GM18868 (cell line): ENCODE measurements at regions not wholly inside any gene's neighbourhood (a gene's known extent, or its start where the extent isn't known, plus 50 kb on each side); places are given as distances from the start of the nearest gene placed in this dataset.
A peak's percentile ranks its signal among the peaks of the same experiment; 100 is the strongest.
"Not testable (repeated sequence)": the region's sequence is repeated elsewhere in the genome, so short reads cannot be mapped to it uniquely, and the experiment has no call there.

Experiments used
- ATAC-seq: cut with Tn5 transposase; IDR thresholded peaks from one replicate; pipeline ENCODE4 v1.9.1; 2021; ENCODE audit warnings: mild to moderate bottlenecking, moderate library complexity; ENCODE audit not compliant: unreplicated experiment

DNA sequence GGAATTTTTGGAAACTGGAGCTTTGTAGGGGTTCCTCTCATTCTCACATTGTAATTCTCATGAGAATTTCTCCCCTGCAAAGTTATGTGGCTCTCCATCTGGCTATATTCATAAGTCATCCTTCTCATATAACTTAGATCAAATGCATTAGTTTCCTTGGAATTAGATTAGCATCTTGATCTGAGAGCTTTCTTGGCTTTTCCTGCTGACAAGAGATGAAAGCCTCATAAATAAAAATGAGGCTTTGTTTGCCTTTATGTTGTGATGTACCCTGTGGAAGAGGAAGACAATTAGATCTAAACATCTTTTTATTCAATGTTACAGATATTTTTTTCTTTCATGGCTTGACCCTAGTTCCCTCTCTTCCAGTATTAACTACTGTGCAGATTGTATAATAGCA, 165.4 kb upstream of the ZPLD1 start:
- no peak for ATAC-seq

DNA sequence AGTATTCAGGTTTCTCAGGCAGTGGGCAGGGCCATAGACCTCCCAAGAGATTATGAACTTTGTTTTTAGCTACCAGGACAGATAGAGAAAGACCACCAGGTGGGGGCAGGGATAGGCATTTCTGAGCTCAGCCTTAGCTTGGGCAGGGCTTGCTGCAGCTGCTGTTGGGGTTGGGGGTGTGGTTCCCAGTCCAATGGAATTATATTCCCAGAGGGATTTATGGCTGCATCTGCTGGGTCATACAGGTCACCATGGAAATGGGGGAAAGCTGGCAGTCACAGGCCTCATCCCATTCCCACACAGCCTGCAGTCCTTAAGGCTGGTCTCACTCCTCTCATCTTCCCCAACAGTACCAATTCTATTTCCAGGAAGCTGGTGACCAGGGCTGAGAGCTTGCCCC, 144.6 kb upstream of the ZPLD1 start:
- ATAC-seq, result no peak

DNA sequence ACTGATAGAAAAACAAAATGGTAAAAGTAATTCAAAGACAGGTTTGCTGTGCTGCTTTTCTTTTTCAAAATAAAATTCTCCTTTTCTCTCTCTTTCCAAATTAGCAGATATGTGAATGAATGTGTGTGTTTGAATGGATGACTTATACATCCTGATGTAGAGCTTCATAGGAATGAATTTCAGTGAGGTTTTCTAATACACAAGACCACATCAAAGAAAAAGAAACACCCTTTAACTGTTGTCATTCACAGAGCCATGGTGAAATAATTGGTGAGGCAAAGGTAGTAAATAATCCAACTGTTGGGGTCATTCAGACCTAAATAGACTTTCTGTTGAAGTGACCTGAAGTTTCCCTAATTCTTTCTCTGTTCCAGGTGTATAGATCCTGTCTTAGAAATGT, 139.1 kb upstream of the ZPLD1 start:
- ATAC-seq, result no peak

DNA sequence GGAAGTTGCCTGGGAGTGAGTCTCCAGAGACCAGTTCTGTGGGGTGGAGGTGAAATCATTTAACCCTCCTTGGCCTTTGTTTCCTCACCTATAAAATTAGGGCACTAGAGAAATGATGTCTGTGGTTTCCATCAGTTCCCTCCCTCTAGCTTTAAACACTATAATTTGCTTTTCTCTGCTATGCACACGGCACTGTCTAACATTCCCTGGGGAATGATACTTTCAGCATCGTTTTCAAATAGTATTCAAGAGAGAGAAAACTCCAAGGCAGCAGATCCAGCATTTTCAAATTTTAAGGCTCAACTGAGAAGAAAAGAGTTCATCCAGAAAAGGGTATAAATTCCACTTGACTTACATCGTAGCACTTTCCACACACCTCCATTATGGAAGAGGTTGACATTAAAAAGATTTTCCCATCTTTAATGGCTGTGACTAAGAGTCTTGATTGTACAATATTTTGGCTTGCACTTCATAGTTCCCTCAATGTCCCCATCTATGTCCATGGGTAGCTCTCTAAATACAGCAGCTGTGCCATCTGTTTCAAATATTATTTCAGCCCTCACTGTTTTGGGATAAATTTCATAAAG, 137.7 kb upstream of the ZPLD1 start:
- ATAC-seq, result no peak

DNA sequence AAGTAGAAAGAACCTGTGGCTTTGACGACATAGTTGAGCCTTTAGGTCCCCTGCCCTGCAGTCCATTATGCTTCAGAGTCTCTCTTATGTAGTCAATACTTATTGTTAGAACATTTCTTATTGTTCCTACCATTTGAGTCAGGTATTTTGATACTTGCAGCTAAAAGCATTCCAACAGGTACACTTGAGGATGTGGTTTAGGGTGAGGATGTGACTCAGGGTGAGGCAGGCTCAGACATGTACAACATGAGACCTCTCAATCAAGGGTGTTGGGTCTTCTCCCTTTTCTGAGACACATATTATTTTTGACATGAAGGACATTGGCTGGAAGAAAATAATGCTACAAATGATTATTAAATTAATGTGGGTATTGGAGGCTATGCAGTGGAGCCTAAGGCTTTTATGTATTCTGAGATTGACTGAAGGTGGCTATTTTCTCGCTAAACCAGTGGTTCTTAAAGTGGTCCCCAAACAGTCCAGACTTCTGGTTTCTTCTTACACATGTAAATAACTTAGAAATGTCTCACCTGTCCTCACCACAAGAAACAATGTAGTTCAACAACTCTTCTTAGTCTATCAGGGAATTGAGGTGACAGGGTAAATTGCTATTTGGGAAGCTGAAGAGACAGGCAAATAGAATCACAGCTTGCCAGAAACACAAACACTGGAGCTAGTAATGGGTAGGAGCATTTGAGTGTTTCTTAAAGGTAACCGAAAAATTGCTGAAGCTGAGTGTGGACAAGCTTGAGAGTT, 135.5 kb upstream of the ZPLD1 start:
- peak; percentile 38 for ATAC-seq

DNA sequence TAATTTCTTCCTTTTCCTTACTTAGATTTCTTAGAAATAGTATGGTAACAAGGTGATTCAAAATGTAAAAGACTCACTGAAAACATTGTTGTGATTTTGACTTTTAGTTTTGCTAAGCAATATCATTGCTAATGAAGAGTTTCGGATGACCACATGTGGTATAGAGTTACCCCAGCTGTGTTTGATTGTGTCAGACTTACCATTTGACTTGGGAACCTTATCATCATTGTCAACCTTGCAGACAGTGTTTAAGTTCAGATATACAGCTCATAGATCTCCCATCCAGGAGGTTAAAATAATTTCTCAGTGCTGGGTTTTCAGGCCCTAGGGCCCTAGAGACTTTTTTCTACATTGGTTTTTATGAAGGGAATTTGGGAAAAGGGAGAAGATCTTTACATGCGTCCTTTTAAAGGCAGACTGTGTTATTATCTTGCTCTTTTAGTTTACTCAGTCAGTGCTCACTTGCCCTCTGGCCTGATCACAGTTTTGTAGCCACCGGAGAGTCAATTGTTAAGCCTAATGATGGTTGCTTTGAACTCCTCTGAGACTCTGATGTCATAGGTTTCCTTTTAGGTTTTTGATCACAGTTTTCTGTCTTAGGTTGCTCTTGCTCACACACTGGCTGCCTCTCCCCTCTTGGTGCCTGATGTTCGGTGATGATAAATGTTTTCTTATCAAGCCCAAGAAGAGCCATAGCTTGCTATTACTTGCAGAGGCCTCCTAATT, 133.5 kb upstream of the ZPLD1 start:
- ATAC-seq, result peak; percentile 65

DNA sequence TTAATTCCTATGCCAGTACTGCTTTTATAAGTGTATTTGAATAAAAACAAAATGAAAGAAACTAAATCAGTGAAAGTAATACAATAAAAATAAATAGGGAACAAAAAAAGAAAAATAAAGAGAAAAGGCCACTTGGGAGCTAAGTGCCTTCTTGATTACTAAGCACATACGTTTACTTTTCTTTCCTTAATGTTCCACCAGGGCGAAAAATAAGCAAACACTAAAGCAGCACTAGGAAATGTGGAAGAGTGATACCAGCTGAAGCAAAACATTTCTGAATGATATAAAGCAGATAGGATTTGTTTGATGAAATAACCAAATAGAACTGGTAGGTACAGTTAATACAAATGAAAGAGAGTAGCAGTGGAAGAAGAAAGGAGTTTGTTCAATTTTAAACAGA, 132.8 kb upstream of the ZPLD1 start:
- no peak for ATAC-seq

DNA sequence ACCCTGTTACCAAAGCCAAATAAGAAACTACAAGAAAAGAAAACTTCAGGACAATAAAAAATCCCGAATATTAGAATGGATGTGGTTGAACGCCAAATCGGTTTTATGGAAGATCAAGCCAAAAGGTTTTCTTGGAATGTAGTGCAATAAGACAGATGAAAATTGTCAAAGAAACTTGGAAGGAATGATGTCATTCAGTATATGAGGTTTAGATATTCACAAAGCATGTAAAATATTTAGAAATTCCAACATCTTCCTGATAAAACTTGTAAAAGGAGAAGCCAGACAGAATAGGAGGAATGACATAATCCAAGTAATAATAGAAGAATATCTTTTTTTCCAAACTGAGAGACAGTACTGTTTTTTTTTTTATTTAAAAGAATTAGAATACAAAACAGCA, 130.3 kb upstream of the ZPLD1 start:
- no peak for ATAC-seq

DNA sequence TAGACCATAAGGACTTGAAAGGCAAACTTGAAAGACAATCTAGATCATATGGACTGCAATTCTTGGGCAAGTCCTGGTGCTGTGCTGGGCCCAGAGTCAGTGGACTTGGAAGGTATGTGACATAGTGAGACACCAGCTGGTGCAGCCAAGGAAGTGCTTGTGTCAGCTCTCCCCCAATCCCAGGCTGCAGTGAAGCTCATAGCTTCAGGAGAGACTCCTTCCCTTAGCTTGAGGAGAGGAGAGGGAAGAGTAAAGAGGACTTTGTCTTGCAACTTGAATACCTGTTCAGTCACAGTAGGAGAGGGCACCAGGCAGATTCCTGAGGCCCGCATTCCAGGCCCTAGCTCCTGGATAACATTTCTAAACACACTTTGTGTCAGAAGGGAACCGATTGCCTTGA, 127.4 kb upstream of the ZPLD1 start:
- no peak for ATAC-seq

DNA sequence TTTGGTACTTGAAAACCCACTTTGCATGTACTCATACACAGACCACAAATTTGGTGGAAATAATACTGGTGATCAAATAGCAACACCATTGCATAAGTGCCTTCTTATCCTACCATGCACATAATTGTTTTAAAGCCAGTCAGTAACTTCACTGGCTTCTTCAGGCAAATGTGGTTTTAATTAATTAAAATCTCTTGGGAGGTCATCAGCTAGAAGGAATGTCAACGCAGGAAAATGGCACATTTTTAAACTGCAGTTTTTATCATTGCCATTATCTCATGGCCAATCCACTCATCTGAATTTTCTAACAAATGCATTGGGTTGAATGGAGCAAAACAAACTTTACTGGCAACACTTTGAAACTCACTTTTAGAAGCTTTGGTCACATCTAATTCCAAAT, 105.7 kb upstream of the ZPLD1 start:
- no peak for ATAC-seq

DNA sequence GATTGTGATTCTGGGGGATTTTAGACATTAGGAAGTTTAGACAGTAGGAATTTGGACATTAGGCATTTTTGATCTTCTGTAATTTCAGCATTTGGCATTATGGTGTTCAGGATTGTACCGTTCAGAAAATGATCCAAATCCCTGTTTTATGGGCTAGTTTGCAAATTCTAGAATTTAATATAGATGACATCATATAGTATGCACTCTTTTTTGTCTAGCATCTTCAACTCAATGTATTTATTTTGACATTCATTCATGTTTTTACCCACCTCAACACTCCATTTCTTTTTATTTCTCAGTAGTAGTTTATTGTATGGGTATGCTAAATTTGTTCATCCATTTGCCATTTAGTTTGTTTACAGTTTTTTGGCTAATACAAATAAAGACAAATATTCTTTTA, 105.3 kb upstream of the ZPLD1 start:
- ATAC-seq, result no peak

DNA sequence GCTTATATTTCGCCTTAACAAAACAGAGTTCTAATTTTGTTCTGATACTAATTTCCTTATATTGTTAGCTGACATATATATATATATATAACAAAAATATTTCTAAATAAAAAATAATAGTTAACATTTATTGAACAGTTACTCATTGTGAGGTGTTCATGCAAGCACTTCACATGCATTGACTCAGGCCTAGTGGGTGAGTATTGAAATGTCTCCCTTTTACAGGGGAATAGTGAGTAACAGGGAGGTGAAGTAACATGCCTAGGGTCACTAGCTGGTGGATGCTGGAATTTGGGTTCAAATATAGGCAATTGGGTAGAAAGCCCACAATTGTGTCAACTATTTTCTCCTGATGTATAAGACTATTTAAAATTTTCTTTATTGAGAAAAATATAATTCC, 102.6 kb upstream of the ZPLD1 start:
- no peak for ATAC-seq

DNA sequence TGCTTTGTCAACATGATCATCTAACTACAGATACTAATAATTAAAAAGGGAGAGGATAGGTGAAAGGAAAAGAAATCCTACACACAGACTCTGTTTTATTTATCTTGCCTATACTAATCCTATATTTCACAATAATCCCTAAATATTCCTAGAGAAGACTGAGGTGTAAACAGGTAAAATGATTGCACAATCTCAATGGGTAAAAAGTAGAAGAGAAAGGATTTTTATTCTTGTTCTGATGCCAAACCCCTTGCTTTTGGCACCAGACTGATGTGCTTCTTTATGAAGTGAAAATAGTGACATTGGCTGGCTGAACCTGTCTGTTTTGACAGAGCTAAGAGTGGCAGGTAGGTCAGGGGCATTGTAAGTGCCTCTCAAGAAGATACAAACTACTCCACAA, 101.9 kb upstream of the ZPLD1 start:
- ATAC-seq, result no peak

DNA sequence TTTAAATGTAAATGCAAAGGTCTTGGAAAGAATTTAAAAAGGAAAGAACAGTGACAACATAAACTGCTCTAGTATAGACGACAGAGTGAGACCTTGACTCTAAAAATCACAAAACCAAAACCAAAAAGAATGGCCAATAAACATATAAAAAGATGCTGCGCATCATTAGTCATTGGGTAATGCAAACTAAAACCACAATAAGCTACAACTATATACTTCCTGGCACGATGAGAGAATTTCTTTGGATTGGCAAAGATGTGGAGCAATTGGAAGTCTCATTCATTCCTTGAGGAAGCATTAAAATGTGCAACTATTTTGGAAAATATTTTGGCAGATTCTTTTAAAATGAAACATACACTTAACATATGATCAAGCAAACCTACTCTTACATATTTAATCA, 98.7 kb upstream of the ZPLD1 start:
- no peak for ATAC-seq

DNA sequence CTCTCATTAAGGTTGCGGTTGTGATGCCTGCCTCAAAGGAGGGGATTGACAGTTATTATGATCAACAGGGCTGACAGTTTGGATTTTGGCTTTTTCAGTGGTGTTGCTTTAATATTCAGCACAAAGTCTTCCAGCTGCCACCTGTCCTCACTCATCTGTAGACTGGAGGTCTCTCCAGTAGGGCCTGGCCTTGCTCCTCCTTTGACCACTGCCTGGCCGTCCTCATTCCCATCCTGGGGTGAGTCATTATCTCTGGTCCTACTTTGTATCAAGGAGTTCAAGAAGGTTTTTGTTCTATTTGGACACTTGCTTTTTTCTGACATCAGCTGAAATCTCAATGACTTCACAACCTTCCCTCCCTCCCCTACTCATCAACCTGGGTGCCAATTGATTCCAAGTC, 95.1 kb upstream of the ZPLD1 start:
- ATAC-seq, result no peak

DNA sequence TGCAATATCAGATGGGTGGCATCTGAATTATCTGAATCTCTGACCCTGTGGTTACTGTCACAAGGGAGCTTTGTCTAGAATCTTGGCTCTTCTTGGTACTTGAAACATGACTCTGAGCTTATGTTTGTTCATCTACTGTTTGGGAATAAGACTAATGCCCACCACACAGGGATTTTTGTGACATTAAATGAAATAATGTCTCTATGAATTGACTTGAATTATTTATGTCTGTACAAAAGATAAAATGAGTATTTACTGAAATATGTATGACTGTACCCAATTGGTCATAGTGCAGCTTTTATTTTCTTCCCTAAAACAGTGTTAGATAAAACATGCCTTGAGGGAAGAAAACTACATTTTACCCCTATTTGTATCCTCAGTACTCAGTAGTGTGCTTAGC, 87.9 kb upstream of the ZPLD1 start:
- ATAC-seq, result no peak

DNA sequence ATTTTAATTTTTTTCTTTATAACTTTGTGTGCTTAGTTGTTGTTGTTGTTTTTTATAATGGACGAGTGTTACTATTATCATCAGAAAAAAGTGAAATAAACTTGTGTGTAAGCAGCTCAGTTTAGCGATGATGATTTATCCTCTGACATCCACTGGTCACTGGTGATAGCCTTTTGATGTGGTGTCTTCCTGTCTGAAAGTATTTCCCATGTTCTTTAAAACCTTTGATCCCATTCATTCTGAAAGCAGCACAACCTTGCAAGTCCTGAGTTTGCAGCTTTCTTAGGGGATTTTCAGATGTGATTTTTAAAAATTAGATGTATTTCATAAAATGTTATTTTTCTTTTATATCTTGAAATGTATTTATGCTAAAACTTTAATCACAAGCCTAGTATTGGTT, 85.9 kb upstream of the ZPLD1 start:
- peak; percentile 34 for ATAC-seq

DNA sequence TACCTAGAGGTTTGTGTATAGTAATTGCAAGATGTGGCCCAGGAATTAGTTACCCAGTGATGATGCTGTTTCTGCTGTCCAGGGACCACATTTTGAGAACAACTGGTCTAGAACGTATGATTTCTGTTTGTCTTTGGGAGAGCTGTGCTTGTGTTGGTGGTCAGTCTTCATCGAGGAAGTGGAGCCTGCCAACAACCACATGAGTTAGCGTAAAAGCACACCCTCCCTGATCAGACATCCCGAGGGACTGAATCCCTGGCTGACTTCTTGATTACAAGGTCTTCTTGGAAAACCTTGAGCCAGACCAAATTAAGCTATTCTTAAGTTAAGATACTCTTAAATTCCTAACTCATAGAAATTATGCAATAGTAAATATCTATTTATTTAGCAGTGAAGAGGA, 81.7 kb upstream of the ZPLD1 start:
- no peak for ATAC-seq

DNA sequence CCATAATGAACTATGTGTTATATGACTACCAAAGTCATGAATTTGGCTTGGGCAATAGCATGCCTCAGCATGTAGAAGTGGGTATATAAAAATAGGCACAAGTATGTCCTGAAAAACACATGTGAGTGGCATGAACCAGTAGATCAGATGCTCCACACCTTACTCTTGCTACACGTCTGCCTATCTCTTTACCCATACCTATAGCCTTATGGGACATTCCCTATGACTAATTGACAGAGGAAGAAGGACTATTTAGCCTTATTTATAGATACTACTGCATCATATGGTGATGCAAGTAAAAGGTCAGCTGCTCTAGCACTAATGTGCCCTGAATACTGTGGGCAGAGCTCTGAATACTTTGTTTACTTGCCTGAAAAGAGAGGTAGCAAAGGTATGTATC, 81.0 kb upstream of the ZPLD1 start:
- peak; percentile 62 for ATAC-seq

DNA sequence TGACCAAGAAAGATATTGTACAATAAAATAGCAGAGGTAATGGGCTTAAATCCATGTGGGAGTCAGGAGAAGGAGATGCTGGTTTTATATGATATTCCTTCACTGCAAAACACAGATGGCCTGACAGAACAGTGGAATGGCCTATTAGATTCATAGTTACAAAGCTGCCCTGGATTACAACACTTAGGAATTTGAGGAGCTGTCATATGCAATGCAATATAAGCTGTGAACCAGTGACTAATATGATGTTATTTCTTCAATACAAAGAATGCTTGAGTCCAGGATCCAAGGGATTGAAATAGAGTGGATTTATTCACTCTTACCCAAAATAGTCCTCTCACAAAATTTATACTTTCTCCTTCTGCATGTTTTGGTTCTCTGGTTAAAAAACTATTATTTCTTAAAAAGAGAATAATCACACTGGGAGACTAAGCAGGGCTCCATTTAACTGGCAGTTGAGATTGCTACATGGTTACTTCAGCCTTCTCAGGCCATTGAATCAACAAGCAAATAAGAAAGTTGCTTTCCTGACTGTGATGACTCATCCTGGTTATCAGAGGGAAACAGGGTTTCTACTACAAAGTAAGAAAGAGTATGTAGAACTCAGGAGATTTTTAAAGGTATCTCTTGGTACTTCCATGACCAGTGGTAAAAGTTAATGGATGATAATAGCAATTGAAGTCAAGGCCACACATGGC, 79.8 kb upstream of the ZPLD1 start:
- peak; percentile 54 for ATAC-seq

DNA sequence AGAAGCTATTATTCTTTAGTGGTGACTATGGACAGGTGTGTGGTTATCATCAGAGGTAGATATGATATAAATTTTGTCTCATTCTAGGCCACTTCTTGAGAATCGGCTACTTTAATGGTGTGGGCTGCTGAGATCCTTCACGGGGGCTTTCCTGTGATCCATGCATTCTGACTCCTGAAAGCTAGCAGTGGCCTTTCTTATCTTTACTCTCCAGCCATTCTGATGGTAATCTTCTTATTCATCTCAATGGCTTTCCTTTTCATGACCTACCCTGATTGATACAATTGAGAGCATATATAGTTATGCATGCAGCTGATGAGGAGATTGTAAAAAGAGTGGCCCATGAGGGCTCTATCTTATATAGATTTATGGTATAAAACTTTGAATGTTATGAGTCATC, 78.3 kb upstream of the ZPLD1 start:
- ATAC-seq, result no peak

DNA sequence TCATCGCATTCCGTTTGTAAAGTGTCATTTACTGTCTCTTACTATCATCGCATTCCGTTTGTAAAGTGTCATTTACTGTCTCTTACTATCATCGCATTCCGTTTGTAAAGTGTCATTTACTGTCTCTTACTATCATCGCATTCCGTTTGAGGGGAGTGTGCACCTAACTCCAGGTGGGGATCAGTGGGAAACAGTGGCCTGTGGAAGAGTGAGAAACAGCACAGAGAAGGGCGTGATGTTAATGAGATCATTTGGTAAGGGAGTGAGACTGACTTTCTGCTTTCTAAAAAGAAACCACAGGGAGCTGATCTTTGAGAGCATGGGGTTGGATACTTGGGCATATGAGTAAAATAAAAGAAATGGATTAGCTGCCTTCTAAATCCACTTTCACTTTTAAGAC, 77.5 kb upstream of the ZPLD1 start:
- ATAC-seq, result not testable (repeated sequence)
